Choroid plexus epithelial cell (primary cell): ENCODE measurements at regions not wholly inside any gene's neighbourhood (a gene's known extent, or its start where the extent isn't known, plus 50 kb on each side); places are given as distances from the start of the nearest gene placed in this dataset.

ENCODE experiments used
- DNase-seq: peaks from one replicate; pipeline ENCODE4 v3.0.0-alpha.2; 2010; ENCODE audit warnings: low read depth
- H3K4me3 ChIP-seq: 2 replicates; pipeline ENCODE4 v1.5.1; 2011; ENCODE audit warnings: low read depth, mild to moderate bottlenecking, control low read depth, low read length, moderate library complexity
- CTCF ChIP-seq: conservative IDR thresholded peaks from 2 replicates; pipeline ENCODE4 v1.5.1; 2011; ENCODE audit warnings: low read depth, mild to moderate bottlenecking, control low read depth, inconsistent platforms, low read length, moderate library complexity

GRCh38 chr4:83885256-83886182 lies 349.6 kb downstream of the GPAT3 start:
- no peak overlapping the region for H3K4me3 ChIP-seq
- peak; percentile 11 for DNase-seq
- TF ChIP-seq CTCF = no peak

GRCh38 chr4:83876047-83876446 lies 340.1 kb downstream of the GPAT3 start:
- DNase-seq = peak; percentile 16
- H3K4me3 ChIP-seq = no peak overlapping the region
- TF ChIP-seq CTCF = no peak

GRCh38 chr4:83875437-83875836 lies 339.5 kb downstream of the GPAT3 start:
- no peak for DNase-seq
- H3K4me3 ChIP-seq = no peak overlapping the region
- no peak for TF ChIP-seq CTCF

GRCh38 chr4:83873996-83874395 lies 338.1 kb downstream of the GPAT3 start:
- DNase-seq = no peak
- H3K4me3 ChIP-seq = no peak overlapping the region
- no peak for TF ChIP-seq CTCF

- TF ChIP-seq CTCF = no peak
- no peak overlapping the region for H3K4me3 ChIP-seq
- DNase-seq = no peak
These were observed 334.5 kb downstream of the GPAT3 start for GRCh38 chr4:83870328-83870950.

- H3K4me3 ChIP-seq = no peak overlapping the region
- TF ChIP-seq CTCF = no peak
- DNase-seq = peak; percentile 23
These were observed 331.1 kb downstream of the GPAT3 start for GRCh38 chr4:83866834-83867621.
